Endothelial cell of umbilical vein (primary cell): ENCODE measurements at regions not wholly inside any gene's neighbourhood (a gene's known extent, or its start where the extent isn't known, plus 50 kb on each side); places are given as distances from the start of the nearest gene placed in this dataset.
A peak's percentile ranks its signal among the peaks of the same experiment; 100 is the strongest.

Source experiments
- BruUV-seq: library from RNA; stranded (reverse); fragments of 400-500 nt; replicated peaks from 2 replicates; lab custom pipeline; 2021; lab: Mats Ljungman, UMichigan
- CTCF ChIA-PET: fragments of 300-600, 350-600 bp; sonication (Branson Sonifier 250); formaldehyde crosslinking; loops from one replicate; lab custom pipeline; 2021; ENCODE audit warnings: antibody characterized with exemption, inconsistent platforms; lab: Charles Lee
- POLR2A ChIA-PET: fragments of 300-600, 350-600 bp; sonication (Branson Sonifier 250); formaldehyde crosslinking; loops from one replicate; lab custom pipeline; 2021; ENCODE audit warnings: antibody characterized with exemption, inconsistent platforms; lab: Charles Lee
- DNase-seq: peaks from one replicate; pipeline ENCODE4 v3.0.0-alpha.2; 2011; ENCODE audit warnings: low read depth, low spot score
- FAIRE-seq: peaks from 2 replicates; lab custom pipeline; 2011; peaks lifted over from hg19 to GRCh38; lab: Jason Lieb, UNC
- H2AFZ ChIP-seq: 2 replicates; pipeline ENCODE4 v1.6.0; 2012; ENCODE audit warnings: low read depth, low read length, control low read depth, inconsistent platforms
- H3K27ac ChIP-seq: 2 replicates; pipeline ENCODE4 v1.5.1; 2011; ENCODE audit warnings: low read depth, mild to moderate bottlenecking, control low read depth, low read length, moderate library complexity; ENCODE audit not compliant: insufficient read depth
- H3K27me3 ChIP-seq, 2 experiments: 2 replicates each; pipeline versions ENCODE4 v1.6.0 to v1.6.1; 2011; ENCODE audit warnings: low read length in 2 of 2, mixed read lengths in 1 of 2; ENCODE audit not compliant: control insufficient read depth in 2 of 2, insufficient read depth in 2 of 2
- H3K36me3 ChIP-seq, 2 experiments: 2 replicates in 1 of 2; 3 replicates in 1 of 2; pipeline ENCODE4 v1.5.1; 2011; ENCODE audit warnings: low read length in 2 of 2, mild to moderate bottlenecking in 1 of 2, moderate library complexity in 1 of 2; ENCODE audit not compliant: control insufficient read depth in 2 of 2, insufficient read depth in 2 of 2; ENCODE audit errors: extremely low read depth in 1 of 2
- H3K4me1 ChIP-seq: 3 replicates; pipeline ENCODE4 v1.5.1; 2011; ENCODE audit warnings: mild to moderate bottlenecking, low read length; ENCODE audit not compliant: control insufficient read depth, insufficient read depth; ENCODE audit errors: extremely low read depth
- H3K4me2 ChIP-seq: 2 replicates; pipeline ENCODE4 v1.6.1; 2011; ENCODE audit warnings: low read length, control low read depth, mixed read lengths; ENCODE audit not compliant: insufficient read depth
- H3K4me3 ChIP-seq, 3 experiments: fragments of 200-600 bp in 1 of 3; sonication (generic), shearing (Covaris generic) in 1 of 3; replicated peaks in 1 of 3; 2 replicates each; pipeline ENCODE4 v1.5.1; 2011 to 2016; ENCODE audit warnings: control low read depth in 3 of 3, low read length in 3 of 3, mild to moderate bottlenecking in 2 of 3, inconsistent platforms in 1 of 3, low read depth in 1 of 3, moderate library complexity in 1 of 3; ENCODE audit not compliant: insufficient read depth in 1 of 3
- H3K79me2 ChIP-seq: 2 replicates; pipeline ENCODE4 v1.6.0; 2012; ENCODE audit warnings: low read length, inconsistent platforms; ENCODE audit not compliant: control insufficient read depth, insufficient read depth
- H3K9ac ChIP-seq: replicated peaks from 2 replicates; pipeline ENCODE3; 2011; ENCODE audit warnings: low read length, control low read depth; ENCODE audit not compliant: insufficient read depth; ENCODE audit errors: extremely low read depth
- H3K9me1 ChIP-seq: replicated peaks from 3 replicates; pipeline ENCODE4 v1.6.0; 2011; ENCODE audit warnings: mild to moderate bottlenecking, low read length; ENCODE audit not compliant: control insufficient read depth, insufficient read depth; ENCODE audit errors: extremely low read depth
- H3K9me3 ChIP-seq: replicated peaks from 2 replicates; pipeline ENCODE4 v1.5.1; 2012; ENCODE audit warnings: low read length, inconsistent platforms; ENCODE audit not compliant: control insufficient read depth, insufficient read depth
- H4K20me1 ChIP-seq: replicated peaks from 2 replicates; pipeline ENCODE3; 2011; ENCODE audit warnings: mild to moderate bottlenecking, low read length; ENCODE audit not compliant: control insufficient read depth, insufficient read depth; ENCODE audit errors: extremely low read depth
- CTCF ChIP-seq, 2 donors: IDR thresholded peaks; 1 replicate in 1 of 2; 2 replicates in 1 of 2; pipeline ENCODE4 v1.5.1; 2011; ENCODE audit warnings: low read length in 2 of 2, mild to moderate bottlenecking in 2 of 2, moderate library complexity in 2 of 2, control low read depth in 1 of 2, inconsistent platforms in 1 of 2, low read depth in 1 of 2; ENCODE audit not compliant: insufficient read depth in 1 of 2; ENCODE audit errors: extremely low read depth in 1 of 2
- EZH2 ChIP-seq: IDR thresholded peaks from 2 replicates; pipeline ENCODE4 v1.6.1; 2012; ENCODE audit warnings: borderline replicate concordance, low read depth, mild to moderate bottlenecking, moderate library complexity, low read length, inconsistent platforms; ENCODE audit not compliant: severe bottlenecking
- GATA2 ChIP-seq: IDR thresholded peaks from 2 replicates; pipeline ENCODE4 v1.7.0; 2011; ENCODE audit warnings: low read depth, mild to moderate bottlenecking, moderate library complexity, mixed read lengths, low read length; ENCODE audit not compliant: insufficient read length, insufficient read depth
- JUN ChIP-seq: IDR thresholded peaks from 2 replicates; pipeline ENCODE4 v1.6.1; 2011; ENCODE audit warnings: borderline replicate concordance, low read depth; ENCODE audit not compliant: insufficient read length, insufficient read depth
- MAX ChIP-seq: IDR thresholded peaks from 2 replicates; pipeline ENCODE4 v1.6.1; 2011; ENCODE audit not compliant: insufficient read depth, insufficient read length
- MYC ChIP-seq: IDR thresholded peaks from one replicate; pipeline ENCODE4 v1.6.1; 2011; ENCODE audit warnings: mild to moderate bottlenecking, low read depth, low read length
- POLR2AphosphoS5 ChIP-seq: IDR thresholded peaks from 2 replicates; pipeline ENCODE4 v1.6.1; 2012; ENCODE audit warnings: low read depth, mild to moderate bottlenecking, control low read depth, low read length, moderate library complexity; ENCODE audit not compliant: insufficient read depth
- dilution Hi-C: fragments of 300-500 bp; cut with MboI; formaldehyde crosslinking; loops from one replicate; pipeline ENCODE4 v1.15.0; 2019; ENCODE audit warnings: low sequenced_read_pairs; ENCODE audit not compliant: extremely low pct_ligation_motif_present
- intact Hi-C: fragments of 100-400 bp; cut with micrococcal nuclease; formaldehyde crosslinking; loops from one replicate; pipeline ENCODE4 v1.10.0; 2022

- no peaks in the 10 kb centered on the region for H3K36me3 ChIP-seq
- FAIRE-seq, result no peak
- dilution Hi-C loops (no loop called here), intact Hi-C loops (no loop called here)
- H3K27me3 ChIP-seq, result peaks cover 13 to 19% of the 10 kb centered on the region in 2 experiments
- DNase-seq, result no peak
- TF ChIP-seq CTCF (IDR thresholded peaks at IDR 0.05; ENCODE audit: extremely low read depth in 1 of 2, insufficient read depth in 1 of 2, low read depth in 1 of 2, low read length in 2 of 2) (peak in 1 of 2 donors; percentile 15), POLR2AphosphoS5 (no peak), MYC (no peak)
- POLR2A ChIA-PET, result interaction anchor here (0.6 kb wide), 1 partner anchor 949 kb away, joined by 9 read pairs; no protein-coding TSS in a partner anchor
- H2AFZ ChIP-seq, result no peak overlapping the region
- H3K4me3 ChIP-seq, result no peak overlapping the region
- no peaks in the 10 kb centered on the region for H3K4me1 ChIP-seq
- no peaks in the 10 kb centered on the region for H3K9me3 ChIP-seq
- CTCF ChIA-PET, result interaction anchor here (1.3 to 5.8 kb wide), 4 partner anchors 8 to 695 kb away, joined by 4 to 25 read pairs (median 13); no protein-coding TSS in a partner anchor
- no peaks in the 10 kb centered on the region for H4K20me1 ChIP-seq
- no peaks in the 10 kb centered on the region for H3K79me2 ChIP-seq
- H3K9me1 ChIP-seq, result no peaks in the 10 kb centered on the region
- BruUV-seq, result no TSS peak
- H3K4me2 ChIP-seq, result no peak overlapping the region
- H3K9ac ChIP-seq, result no peak overlapping the region
- no peak overlapping the region for H3K27ac ChIP-seq
Measured at GRCh38 chr2:176821350-176821749, 391.2 kb upstream of the HNRNPA3 start.

GRCh38 chr2:176822060-176822459 is 390.5 kb upstream of the HNRNPA3 start:
- CTCF ChIA-PET, result interaction anchor here (0.8 to 5.8 kb wide), 6 partner anchors 8 to 695 kb away, joined by 3 to 25 read pairs (median 4); no protein-coding TSS in a partner anchor
- dilution Hi-C loops, result no loop called here
- FAIRE-seq, result no peak

More at GRCh38 chr2:176822060-176822459, 390.5 kb upstream of the HNRNPA3 start:
- H3K4me1 ChIP-seq, result no peaks in the 10 kb centered on the region
- POLR2A ChIA-PET, result no interaction called here
- TF ChIP-seq MYC (no peak), MAX (no peak), POLR2AphosphoS5 (no peak), JUN (no peak), CTCF (IDR thresholded peaks at IDR 0.05; ENCODE audit: extremely low read depth in 1 of 2, insufficient read depth in 1 of 2, low read depth in 1 of 2, low read length in 2 of 2) (no peak), GATA2 (no peak), EZH2 (no peak)
- H3K27me3 ChIP-seq, result peaks cover 12 to 19% of the 10 kb centered on the region in 2 experiments
- no peaks in the 10 kb centered on the region for H3K9me3 ChIP-seq
- H3K36me3 ChIP-seq, result no peaks in the 10 kb centered on the region
- no peak overlapping the region for H3K4me3 ChIP-seq
- DNase-seq, result no peak
- H3K9me1 ChIP-seq, result no peaks in the 10 kb centered on the region
- no peak overlapping the region for H3K4me2 ChIP-seq
- H2AFZ ChIP-seq, result no peak overlapping the region
- H3K79me2 ChIP-seq, result no peaks in the 10 kb centered on the region
- no peak overlapping the region for H3K27ac ChIP-seq
- H3K9ac ChIP-seq, result no peak overlapping the region
- H4K20me1 ChIP-seq, result no peaks in the 10 kb centered on the region
- intact Hi-C loops, result no loop called here
- BruUV-seq, result no TSS peak
